BLaER1 treated with 17β-estradiol and CSF1 and Interleukin-3, amounts not matched to agents 10 nM and 100 nM (cell line): ENCODE measurements at regions not wholly inside any gene's neighbourhood (a gene's known extent, or its start where the extent isn't known, plus 50 kb on each side); places are given as distances from the start of the nearest gene placed in this dataset.
"Not testable (repeated sequence)": the region's sequence is repeated elsewhere in the genome, so short reads cannot be mapped to it uniquely, and the experiment has no call there.

Experiments used
- H3K27ac ChIP-seq, 11 experiments: shearing (Covaris generic); formaldehyde crosslinking; 2 replicates each; pipeline ENCODE4 v1.8.1; 2022
- H3K27me3 ChIP-seq, 11 experiments: shearing (Covaris generic); formaldehyde crosslinking; 2 replicates each; pipeline ENCODE4 v1.8.1; 2022
- H3K36me3 ChIP-seq, 11 experiments: shearing (Covaris generic); formaldehyde crosslinking; 2 replicates each; pipeline ENCODE4 v1.8.1; 2022
- H3K4me1 ChIP-seq, 10 experiments: shearing (Covaris generic); formaldehyde crosslinking; 2 replicates each; pipeline ENCODE4 v1.8.1; 2022
- H3K4me2 ChIP-seq, 11 experiments: shearing (Covaris generic); formaldehyde crosslinking; 2 replicates each; pipeline ENCODE4 v1.8.1; 2022
- H3K4me3 ChIP-seq, 10 experiments: shearing (Covaris generic); formaldehyde crosslinking; 2 replicates each; pipeline ENCODE4 v1.8.1; 2022
- H3K9ac ChIP-seq, 11 experiments: shearing (Covaris generic); formaldehyde crosslinking; 2 replicates each; pipeline ENCODE4 v1.8.1; 2022
- H3K9me3 ChIP-seq, 11 experiments: shearing (Covaris generic); formaldehyde crosslinking; replicated peaks in 1 of 11; 2 replicates each; pipeline ENCODE4 v1.8.1; 2022
- H4K20me1 ChIP-seq, 11 experiments: shearing (Covaris generic); formaldehyde crosslinking; 2 replicates each; pipeline ENCODE4 v1.8.1; 2022
- Cebpa-rat ChIP-seq, 11 experiments: shearing (Covaris generic); IDR thresholded peaks; 2 replicates each; pipeline ENCODE4 v1.8.1; 2022

DNA sequence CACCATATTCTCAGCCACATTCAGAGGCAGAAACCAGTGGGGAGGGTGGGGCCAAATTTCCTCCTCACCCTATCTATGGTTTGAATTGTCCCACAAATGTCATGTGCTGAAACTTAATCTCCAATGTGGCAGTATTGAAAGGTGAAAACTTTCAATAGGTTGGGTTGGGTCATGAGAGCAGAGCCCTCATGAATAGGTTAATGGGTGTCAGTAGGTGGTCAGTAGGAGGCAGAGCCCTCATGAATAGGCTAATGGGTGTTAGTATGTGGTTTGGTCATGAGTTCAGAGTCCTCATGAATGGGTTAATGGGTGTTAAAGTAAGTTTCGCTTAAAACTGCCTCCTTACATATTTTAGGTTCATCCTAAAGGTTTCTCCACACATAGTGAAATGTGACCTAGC is 170.0 kb downstream of the FCRL5 start:
- Histone ChIP-seq H3K4me1 (peaks cover 0 to 6% (median 0%) of the 10 kb centered on the region in 10 experiments; a peak in 2 of 20 replicates), H3K4me2 (no peak overlapping the region), H3K9ac (no peak overlapping the region), H4K20me1 (no peaks in the 10 kb centered on the region), H3K27me3 (no peaks in the 10 kb centered on the region), H3K9me3 (no peaks in the 10 kb centered on the region), H3K36me3 (no peaks in the 10 kb centered on the region), H3K4me3 (no peak overlapping the region), H3K27ac (no peak overlapping the region)
- TF ChIP-seq Cebpa-rat (IDR thresholded peaks at IDR 0.05): no peak

DNA sequence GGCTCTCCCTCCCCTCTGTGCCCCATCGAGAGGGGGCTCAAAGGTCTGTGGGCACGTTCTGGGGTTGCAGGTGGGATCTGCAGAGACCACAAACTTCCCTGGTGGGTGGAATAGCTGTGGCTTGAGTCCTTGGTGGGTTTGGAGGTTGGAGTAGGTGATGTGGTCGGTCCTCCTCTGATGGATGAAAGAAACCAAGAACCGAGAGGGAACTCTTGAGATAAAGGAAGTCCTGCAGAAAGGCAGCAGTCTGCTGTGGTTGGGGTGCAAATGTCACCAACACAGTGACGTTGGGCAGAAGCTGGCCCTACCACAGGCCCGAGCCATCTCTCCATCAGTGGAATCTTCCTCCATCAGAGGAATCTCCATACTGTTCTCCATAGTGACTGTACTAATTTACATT is 171.8 kb downstream of the FCRL5 start:
- peaks cover 0 to 6% (median 4%) of the 10 kb centered on the region in 10 experiments; a peak in 5 of 20 replicates for H3K4me1 ChIP-seq
- peak overlapping the region in 4 of 11 experiments; percentile 10 to 34 (median 22); a peak in 3 of 22 replicates for H3K4me2 ChIP-seq
- TF ChIP-seq Cebpa-rat (IDR thresholded peaks at IDR 0.05): no peak

DNA sequence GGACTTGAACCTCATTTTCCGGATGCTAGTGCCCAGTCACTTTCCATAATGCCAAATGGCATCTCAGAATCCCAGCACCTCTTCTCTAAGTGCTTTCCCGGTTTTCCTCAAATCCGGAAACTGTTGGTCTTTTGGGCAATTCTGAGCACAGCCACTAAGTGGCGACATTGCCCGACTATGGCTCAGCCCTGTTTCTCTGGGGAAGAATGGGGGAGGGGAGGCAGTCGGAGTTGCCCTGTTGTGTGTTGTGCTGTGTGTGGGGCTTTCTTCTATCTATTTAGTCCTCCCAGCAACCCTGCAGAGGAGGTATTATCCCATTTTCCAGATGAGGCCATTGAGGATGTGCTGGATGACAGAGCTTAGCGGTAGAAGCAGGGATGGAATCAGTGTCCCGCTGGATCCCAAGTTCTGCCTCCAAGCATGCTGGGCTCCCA is 175.0 kb downstream of the FCRL5 start:
- H3K4me1 ChIP-seq, H3K36me3 ChIP-seq, H3K27me3 ChIP-seq, H3K27ac ChIP-seq, H4K20me1 ChIP-seq, H3K9ac ChIP-seq, H3K9me3 ChIP-seq, H3K4me3 ChIP-seq: not testable (repeated sequence)
- H3K4me2 ChIP-seq: 0 out of 22 replicates have a peak overlapping the region, but pooled peaks of 2 of the 11 experiments have one; percentile 7 to 13

More for the DNA sequence above, 171.8 kb downstream of the FCRL5 start:
- H4K20me1 ChIP-seq: no peaks in the 10 kb centered on the region
- H3K9me3 ChIP-seq: no peaks in the 10 kb centered on the region
- no peaks in the 10 kb centered on the region for H3K27me3 ChIP-seq
- H3K27ac ChIP-seq: no peak overlapping the region
- H3K36me3 ChIP-seq: no peaks in the 10 kb centered on the region
- H3K9ac ChIP-seq: no peak overlapping the region
- no peak overlapping the region for H3K4me3 ChIP-seq

- H3K4me2 ChIP-seq: 0 out of 22 replicates have a peak overlapping the region, but pooled peaks of 1 of the 11 experiments have one; percentile 13
- no peak for TF ChIP-seq Cebpa-rat (IDR thresholded peaks at IDR 0.05)
- no peak overlapping the region for H3K4me3 ChIP-seq
- H3K9ac ChIP-seq: no peak overlapping the region
- H3K36me3 ChIP-seq: no peaks in the 10 kb centered on the region
- H4K20me1 ChIP-seq: no peaks in the 10 kb centered on the region
- H3K9me3 ChIP-seq: no peaks in the 10 kb centered on the region
- no peaks in the 10 kb centered on the region for H3K27me3 ChIP-seq
- H3K27ac ChIP-seq: no peak overlapping the region
- peaks cover 0 to 6% (median 4%) of the 10 kb centered on the region in 10 experiments; a peak in 5 of 20 replicates for H3K4me1 ChIP-seq
Observed at GRCh38 chr1:157376681-157377080, 175.6 kb downstream of the FCRL5 start.

DNA sequence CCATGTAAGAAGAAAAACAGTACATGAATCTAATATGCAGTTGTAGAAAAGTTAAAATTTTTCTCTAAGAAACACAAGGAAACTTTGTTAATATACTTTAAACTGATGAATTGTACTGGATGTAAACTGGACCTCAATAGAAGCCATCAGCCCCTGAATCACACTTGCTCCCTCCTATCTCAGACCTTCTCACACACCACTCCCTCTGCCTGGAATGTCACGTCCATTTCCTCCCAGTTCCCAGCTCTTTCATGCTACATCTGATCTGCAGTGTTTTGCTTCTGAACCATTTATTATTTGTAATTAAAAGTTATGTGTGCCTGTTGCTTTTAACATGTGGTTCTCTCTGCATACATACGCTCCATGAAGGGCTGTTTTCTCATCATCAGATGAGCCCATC is 180.0 kb downstream of the FCRL5 start:
- not testable (repeated sequence) for H3K4me3 ChIP-seq, H3K9ac ChIP-seq, H3K4me2 ChIP-seq

GRCh38 chr1:157371826-157372225 is 180.5 kb downstream of the FCRL5 start:
- Histone ChIP-seq H4K20me1 (no peaks in the 10 kb centered on the region), H3K27me3 (no peaks in the 10 kb centered on the region), H3K9ac (no peak overlapping the region; a peak in 1 of 22 replicates), H3K4me2 (no peak overlapping the region), H3K9me3 (no peaks in the 10 kb centered on the region), H3K27ac (no peak overlapping the region), H3K4me1 (peaks cover 0 to under 1% (median 0%) of the 10 kb centered on the region in 10 experiments; a peak in 1 of 20 replicates), H3K4me3 (no peak overlapping the region), H3K36me3 (no peaks in the 10 kb centered on the region)
- no peak for TF ChIP-seq Cebpa-rat (IDR thresholded peaks at IDR 0.05)

More for the DNA sequence above, 180.0 kb downstream of the FCRL5 start:
- not testable (repeated sequence) for H3K27ac ChIP-seq, H3K36me3 ChIP-seq, H3K9me3 ChIP-seq, H3K27me3 ChIP-seq, H4K20me1 ChIP-seq, H3K4me1 ChIP-seq

DNA sequence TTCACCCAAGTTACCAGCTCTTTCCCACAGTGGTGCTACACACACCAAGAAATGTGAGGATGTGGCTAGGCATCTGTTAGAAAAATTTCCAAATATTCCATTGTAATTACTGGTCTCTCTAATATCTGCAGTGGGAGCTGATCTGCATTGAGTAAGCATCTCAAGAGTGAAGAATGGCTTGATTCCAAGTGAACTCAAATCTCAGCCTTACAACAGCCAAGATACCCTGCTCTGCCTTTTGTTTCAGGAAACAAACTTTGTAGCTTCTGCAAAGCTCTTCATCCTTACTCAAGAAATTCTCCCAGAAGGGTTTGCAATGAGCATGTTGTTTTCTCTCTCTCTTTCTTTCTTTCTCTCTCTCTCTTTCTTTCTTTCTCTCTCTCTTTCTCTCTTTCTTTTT is 181.1 kb downstream of the FCRL5 start:
- H3K36me3 ChIP-seq: no peaks in the 10 kb centered on the region
- TF ChIP-seq Cebpa-rat (IDR thresholded peaks at IDR 0.05): no peak

GRCh38 chr1:157370698-157371097 is 181.6 kb downstream of the FCRL5 start:
- H3K4me3 ChIP-seq: no peak overlapping the region
- H3K27me3 ChIP-seq: no peaks in the 10 kb centered on the region
- H3K9ac ChIP-seq: no peak overlapping the region
- no peaks in the 10 kb centered on the region for H4K20me1 ChIP-seq
- no peaks in the 10 kb centered on the region for H3K9me3 ChIP-seq
- no peak overlapping the region for H3K27ac ChIP-seq
- H3K4me2 ChIP-seq: no peak overlapping the region
- H3K4me1 ChIP-seq: no peaks in the 10 kb centered on the region; a peak in 1 of 20 replicates
- TF ChIP-seq Cebpa-rat (IDR thresholded peaks at IDR 0.05): no peak
- no peaks in the 10 kb centered on the region for H3K36me3 ChIP-seq

More for the DNA sequence above, 181.1 kb downstream of the FCRL5 start:
- Histone ChIP-seq H3K4me2 (no peak overlapping the region), H3K4me3 (no peak overlapping the region), H3K4me1 (no peaks in the 10 kb centered on the region; a peak in 1 of 20 replicates), H3K9me3 (no peaks in the 10 kb centered on the region), H3K27ac (no peak overlapping the region), H3K27me3 (no peaks in the 10 kb centered on the region), H3K9ac (no peak overlapping the region), H4K20me1 (no peaks in the 10 kb centered on the region)

- Histone ChIP-seq H3K4me1 (no peaks in the 10 kb centered on the region; a peak in 1 of 20 replicates), H3K27me3 (no peaks in the 10 kb centered on the region), H3K9me3 (no peaks in the 10 kb centered on the region), H3K27ac (no peak overlapping the region), H3K9ac (no peak overlapping the region), H4K20me1 (no peaks in the 10 kb centered on the region), H3K4me3 (no peak overlapping the region), H3K36me3 (no peaks in the 10 kb centered on the region), H3K4me2 (no peak overlapping the region)
- no peak for TF ChIP-seq Cebpa-rat (IDR thresholded peaks at IDR 0.05)
Observed at GRCh38 chr1:157369808-157370521, 182.3 kb downstream of the FCRL5 start.

DNA sequence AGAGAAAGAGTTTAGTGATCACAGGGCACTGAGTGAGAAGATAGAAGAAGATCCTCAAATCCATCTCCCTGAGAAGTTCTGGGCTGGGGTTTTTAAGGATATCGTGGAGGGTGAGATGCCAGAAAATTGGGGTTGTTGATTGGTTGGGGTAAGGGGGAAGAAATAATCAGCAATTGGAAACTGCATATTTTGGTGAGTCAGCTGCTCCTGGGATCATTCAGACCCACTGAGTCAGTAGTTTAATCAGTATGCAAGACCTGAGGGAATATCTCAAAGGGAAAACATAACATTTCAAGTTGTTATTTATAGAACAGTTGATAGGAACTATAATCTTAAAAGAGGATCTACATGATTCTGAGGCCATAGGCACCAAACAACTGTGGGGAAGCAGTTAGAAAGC is 183.4 kb downstream of the FCRL5 start:
- H3K4me1 ChIP-seq, H4K20me1 ChIP-seq, H3K9me3 ChIP-seq, H3K4me3 ChIP-seq, H3K36me3 ChIP-seq, H3K4me2 ChIP-seq, H3K27ac ChIP-seq, H3K9ac ChIP-seq, H3K27me3 ChIP-seq: not testable (repeated sequence)
